Esophagus squamous epithelium (tissue), 4 donors: ENCODE measurements at regions not wholly inside any gene's neighbourhood (a gene's known extent, or its start where the extent isn't known, plus 50 kb on each side); places are given as distances from the start of the nearest gene placed in this dataset.

Experiments
- POLR2A ChIP-seq, 4 donors: fragments of 450-650 bp; IDR thresholded peaks; one replicate each; pipeline ENCODE4 v1.6.1; 2017; ENCODE audit warnings: antibody characterized with exemption in 4 of 4, mild to moderate bottlenecking in 4 of 4, moderate library complexity in 3 of 4
- TF ChIP-seq, protein P1 (sequence below), 6 experiments: fragments of 450-650 bp in 4 of 6; fragments of 200-600 bp in 2 of 6; sonication (generic) in 2 of 6; IDR thresholded peaks; one replicate each; pipeline ENCODE4 v1.5.1; 2016 to 2019; ENCODE audit warnings: antibody characterized with exemption in 6 of 6, mild to moderate bottlenecking in 4 of 6, moderate library complexity in 4 of 6

- TF ChIP-seq, protein P1, sequence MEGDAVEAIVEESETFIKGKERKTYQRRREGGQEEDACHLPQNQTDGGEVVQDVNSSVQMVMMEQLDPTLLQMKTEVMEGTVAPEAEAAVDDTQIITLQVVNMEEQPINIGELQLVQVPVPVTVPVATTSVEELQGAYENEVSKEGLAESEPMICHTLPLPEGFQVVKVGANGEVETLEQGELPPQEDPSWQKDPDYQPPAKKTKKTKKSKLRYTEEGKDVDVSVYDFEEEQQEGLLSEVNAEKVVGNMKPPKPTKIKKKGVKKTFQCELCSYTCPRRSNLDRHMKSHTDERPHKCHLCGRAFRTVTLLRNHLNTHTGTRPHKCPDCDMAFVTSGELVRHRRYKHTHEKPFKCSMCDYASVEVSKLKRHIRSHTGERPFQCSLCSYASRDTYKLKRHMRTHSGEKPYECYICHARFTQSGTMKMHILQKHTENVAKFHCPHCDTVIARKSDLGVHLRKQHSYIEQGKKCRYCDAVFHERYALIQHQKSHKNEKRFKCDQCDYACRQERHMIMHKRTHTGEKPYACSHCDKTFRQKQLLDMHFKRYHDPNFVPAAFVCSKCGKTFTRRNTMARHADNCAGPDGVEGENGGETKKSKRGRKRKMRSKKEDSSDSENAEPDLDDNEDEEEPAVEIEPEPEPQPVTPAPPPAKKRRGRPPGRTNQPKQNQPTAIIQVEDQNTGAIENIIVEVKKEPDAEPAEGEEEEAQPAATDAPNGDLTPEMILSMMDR (IDR thresholded peaks at IDR 0.05): no peak
- no peak for TF ChIP-seq POLR2A (IDR thresholded peaks at IDR 0.05)
Measured at GRCh38 chr18:24928301-24928878, 423.6 kb downstream of the ZNF521 start.
